A673 (cell line): ENCODE measurements at regions not wholly inside any gene's neighbourhood (a gene's known extent, or its start where the extent isn't known, plus 50 kb on each side); places are given as distances from the start of the nearest gene placed in this dataset.

ENCODE experiments used
- BruUV-seq: library from RNA; stranded (reverse); fragments of 400-500 nt; replicated peaks from 2 replicates; lab custom pipeline; 2021; lab: Mats Ljungman, UMichigan
- CTCF ChIA-PET: fragments of 300-600 bp; sonication (Branson Sonifier 250); formaldehyde crosslinking; loops from one replicate; lab custom pipeline; 2022; ENCODE audit warnings: antibody characterized with exemption; lab: Charles Lee
- POLR2A ChIA-PET: fragments of 300-600 bp; sonication (Branson Sonifier 250); formaldehyde crosslinking; loops from one replicate; lab custom pipeline; 2022; ENCODE audit warnings: antibody characterized with exemption; ENCODE audit not compliant: low non-redundant PET; lab: Charles Lee
- DNase-seq: peaks from one replicate; pipeline ENCODE4 v3.0.0-alpha.2; 2015; ENCODE audit warnings: low spot score
- H3K27ac ChIP-seq: fragments of 200-600 bp; sonication (generic); 2 replicates; pipeline ENCODE4 v1.5.1; 2016; ENCODE audit warnings: mixed run types, low read depth, mild to moderate bottlenecking, mixed read lengths, antibody characterized with exemption, low read length; ENCODE audit not compliant: poor library complexity, severe bottlenecking
- H3K27me3 ChIP-seq: fragments of 200-600 bp; sonication (generic); replicated peaks from 2 replicates; pipeline ENCODE4 v1.6.1; 2017; ENCODE audit warnings: mixed run types, low read depth, mild to moderate bottlenecking, mixed read lengths, antibody characterized with exemption, low read length; ENCODE audit not compliant: insufficient read depth, poor library complexity
- H3K36me3 ChIP-seq: fragments of 200-600 bp; sonication (generic); 2 replicates; pipeline ENCODE4 v1.6.1; 2016; ENCODE audit warnings: mixed run types, mild to moderate bottlenecking, mixed read lengths, antibody characterized with exemption, low read length; ENCODE audit not compliant: insufficient read depth, poor library complexity, severe bottlenecking
- H3K4me1 ChIP-seq: fragments of 200-600 bp; sonication (generic); 2 replicates; pipeline ENCODE4 v1.6.1; 2017; ENCODE audit warnings: mixed run types, mild to moderate bottlenecking, mixed read lengths, antibody characterized with exemption, low read length; ENCODE audit not compliant: insufficient read depth, poor library complexity, severe bottlenecking
- H3K4me3 ChIP-seq: fragments of 200-600 bp; sonication (generic); 2 replicates; pipeline ENCODE4 v1.5.1; 2016; ENCODE audit warnings: low read depth, mixed run types, mild to moderate bottlenecking, mixed read lengths, low read length; ENCODE audit not compliant: poor library complexity, severe bottlenecking
- H3K9me3 ChIP-seq: fragments of 200-600 bp; sonication (generic); 2 replicates; pipeline ENCODE4 v1.6.1; 2016; ENCODE audit warnings: mixed run types, low read depth, mild to moderate bottlenecking, mixed read lengths, antibody characterized with exemption, low read length; ENCODE audit not compliant: poor library complexity, severe bottlenecking
- EZH2 ChIP-seq: fragments of 200-600 bp; sonication (generic); IDR thresholded peaks from 2 replicates; pipeline ENCODE4 v1.6.1; 2017; ENCODE audit warnings: borderline replicate concordance, low read depth, mild to moderate bottlenecking, mixed read lengths, antibody characterized with exemption, low read length; ENCODE audit not compliant: poor library complexity, severe bottlenecking
- intact Hi-C: fragments of 100-400 bp; cut with micrococcal nuclease; formaldehyde crosslinking; loops from one replicate; pipeline ENCODE4 v1.10.0; 2022; ENCODE audit not compliant: unreplicated experiment
- TF ChIP-seq, protein P1 (sequence below): fragments of 300-800, 200-600 bp; sonication (generic); conservative IDR thresholded peaks from 2 replicates; pipeline ENCODE4 v1.5.1; 2017; ENCODE audit warnings: low read depth, mild to moderate bottlenecking, antibody characterized with exemption, low read length, moderate library complexity, mixed read lengths

DNA sequence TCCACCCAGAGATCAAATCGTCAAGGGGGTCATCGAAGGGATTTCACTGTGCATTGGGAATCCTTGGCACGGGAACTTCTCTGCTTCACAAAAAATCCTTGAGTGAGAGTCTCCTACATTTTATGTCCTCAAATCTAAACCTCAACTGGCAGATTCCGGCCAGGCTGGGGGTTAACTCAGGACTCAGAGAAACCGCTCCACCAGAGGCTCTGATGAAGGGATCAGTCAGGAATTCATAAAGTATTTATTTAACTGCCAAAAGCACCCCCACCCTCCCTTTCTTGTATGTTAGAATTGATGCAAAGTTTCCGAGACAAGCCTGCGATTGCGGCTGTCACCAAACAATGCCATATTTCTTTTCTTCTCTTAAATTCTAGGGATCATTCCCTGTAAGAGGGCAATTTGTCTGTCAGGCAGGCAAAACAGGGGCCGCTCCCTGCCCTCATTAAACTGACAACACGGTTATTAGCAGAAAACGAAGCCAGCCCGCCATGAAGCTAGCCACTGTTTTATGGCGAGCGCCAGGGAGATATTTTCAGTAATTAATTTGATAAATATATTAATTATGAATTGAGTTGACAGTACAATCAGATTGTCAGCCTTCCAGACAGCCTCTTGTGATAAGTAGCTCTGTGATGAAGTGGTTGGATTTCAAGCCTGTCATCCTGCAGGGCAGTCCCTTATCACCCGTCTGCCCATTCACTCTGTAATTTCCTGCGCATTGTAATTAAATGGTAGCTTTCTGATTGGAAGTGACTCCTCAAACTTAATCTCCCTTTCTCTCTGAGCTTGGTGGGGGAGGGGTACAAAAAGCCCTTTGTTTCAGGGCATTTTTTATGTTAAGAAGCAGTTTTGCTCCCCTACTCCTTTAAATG, 153.0 kb upstream of the GPR26 start:
- DNase-seq, result no peak
- no peak for TF ChIP-seq EZH2
- TF ChIP-seq, protein P1, sequence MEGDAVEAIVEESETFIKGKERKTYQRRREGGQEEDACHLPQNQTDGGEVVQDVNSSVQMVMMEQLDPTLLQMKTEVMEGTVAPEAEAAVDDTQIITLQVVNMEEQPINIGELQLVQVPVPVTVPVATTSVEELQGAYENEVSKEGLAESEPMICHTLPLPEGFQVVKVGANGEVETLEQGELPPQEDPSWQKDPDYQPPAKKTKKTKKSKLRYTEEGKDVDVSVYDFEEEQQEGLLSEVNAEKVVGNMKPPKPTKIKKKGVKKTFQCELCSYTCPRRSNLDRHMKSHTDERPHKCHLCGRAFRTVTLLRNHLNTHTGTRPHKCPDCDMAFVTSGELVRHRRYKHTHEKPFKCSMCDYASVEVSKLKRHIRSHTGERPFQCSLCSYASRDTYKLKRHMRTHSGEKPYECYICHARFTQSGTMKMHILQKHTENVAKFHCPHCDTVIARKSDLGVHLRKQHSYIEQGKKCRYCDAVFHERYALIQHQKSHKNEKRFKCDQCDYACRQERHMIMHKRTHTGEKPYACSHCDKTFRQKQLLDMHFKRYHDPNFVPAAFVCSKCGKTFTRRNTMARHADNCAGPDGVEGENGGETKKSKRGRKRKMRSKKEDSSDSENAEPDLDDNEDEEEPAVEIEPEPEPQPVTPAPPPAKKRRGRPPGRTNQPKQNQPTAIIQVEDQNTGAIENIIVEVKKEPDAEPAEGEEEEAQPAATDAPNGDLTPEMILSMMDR, result no peak
- ChIA-PET POLR2A (no interaction called here), CTCF (no interaction called here)
- H3K4me3 ChIP-seq, result no peak overlapping the region
- H3K27me3 ChIP-seq, result peaks cover 13% of the 10 kb centered on the region
- no peaks in the 10 kb centered on the region for H3K4me1 ChIP-seq
- intact Hi-C loops, result no loop called here
- no peaks in the 10 kb centered on the region for H3K9me3 ChIP-seq
- no peak overlapping the region for H3K27ac ChIP-seq
- no TSS peak for BruUV-seq
- no peaks in the 10 kb centered on the region for H3K36me3 ChIP-seq

DNA sequence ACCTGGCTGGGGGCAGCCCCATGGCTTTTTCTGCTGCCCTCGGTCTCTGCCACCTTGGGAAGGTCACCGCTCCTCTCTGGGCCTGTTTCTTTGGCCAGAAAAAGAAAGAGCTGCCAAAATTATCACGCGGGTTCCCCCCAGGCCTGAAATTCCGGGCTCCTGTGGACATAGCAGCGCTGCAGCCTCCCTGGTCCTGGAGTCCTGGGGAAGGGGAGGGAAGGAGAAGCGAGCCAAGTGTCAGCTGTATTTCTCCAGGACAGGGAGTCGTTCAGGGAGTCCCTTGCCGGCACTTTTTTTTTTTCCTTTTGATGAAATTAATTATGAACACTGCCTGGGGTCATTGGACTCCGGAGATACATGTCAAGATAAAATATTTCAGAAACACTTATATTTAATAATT, 152.3 kb upstream of the GPR26 start:
- Histone ChIP-seq H3K36me3 (no peaks in the 10 kb centered on the region), H3K9me3 (no peaks in the 10 kb centered on the region), H3K27me3 (peaks cover 13% of the 10 kb centered on the region), H3K4me1 (no peaks in the 10 kb centered on the region), H3K4me3 (no peak overlapping the region), H3K27ac (no peak overlapping the region)
- CTCF ChIA-PET, result no interaction called here
- TF ChIP-seq, protein P1, result no peak
- no peak for TF ChIP-seq EZH2
- DNase-seq, result no peak
- no TSS peak for BruUV-seq
- POLR2A ChIA-PET, result no interaction called here
- intact Hi-C loops, result no loop called here

DNA sequence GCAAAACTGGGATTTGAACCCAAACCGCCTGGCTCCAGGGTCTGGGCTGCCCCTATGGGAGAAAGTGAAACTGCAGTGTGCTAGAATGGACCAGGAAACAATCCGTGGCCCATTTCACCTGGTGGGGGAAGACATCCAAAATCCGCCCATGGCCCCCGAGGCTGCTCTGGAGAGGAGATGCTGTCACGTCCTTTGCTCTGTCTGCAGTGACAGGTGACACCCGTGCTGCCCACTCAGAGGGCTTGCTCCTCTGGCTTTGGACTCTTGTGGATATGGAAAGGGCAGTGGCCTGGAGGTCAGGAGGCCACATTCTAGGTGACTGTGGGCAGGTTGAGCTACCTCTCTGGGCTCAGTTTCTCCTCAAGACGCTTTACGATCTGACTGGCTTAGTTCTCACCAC, 151.2 kb upstream of the GPR26 start:
- no peak for DNase-seq
- CTCF ChIA-PET, result no interaction called here
- TF ChIP-seq EZH2, result no peak
- TF ChIP-seq, protein P1, result no peak
- Histone ChIP-seq H3K27me3 (peaks cover 9% of the 10 kb centered on the region), H3K4me3 (no peak overlapping the region), H3K36me3 (no peaks in the 10 kb centered on the region), H3K27ac (no peak overlapping the region), H3K4me1 (no peaks in the 10 kb centered on the region), H3K9me3 (no peaks in the 10 kb centered on the region)
- intact Hi-C loops, result no loop called here
- BruUV-seq, result no TSS peak
- POLR2A ChIA-PET, result no interaction called here
